ENCODE measurements at regions not wholly inside any gene's neighbourhood (a gene's known extent, or its start where the extent isn't known, plus 50 kb on each side); places are given as distances from the start of the nearest gene placed in this dataset.

- Histone ChIP-seq H3K79me2 (ENCODE audit: control insufficient read depth, insufficient read depth, low read length) (no peaks in the 10 kb centered on the region), H3K4me3 (replicated peaks in 1 of 4; ENCODE audit: control extremely low read depth in 1 of 4, insufficient read depth in 1 of 4, low read depth in 3 of 4, low read length in 4 of 4) (no peak overlapping the region), H3K4me1 (ENCODE audit: control insufficient read depth, extremely low read depth, insufficient read depth, low read length) (peaks cover 5% of the 10 kb centered on the region), H3K9ac (ENCODE audit: insufficient read depth, low read length) (no peak overlapping the region), H4K20me1 (ENCODE audit: control insufficient read depth, extremely low read depth, insufficient read depth, low read length) (no peaks in the 10 kb centered on the region), H3K27ac (ENCODE audit: insufficient read depth, low read length) (peak overlapping the region; percentile 23), H3K36me3 (ENCODE audit: control insufficient read depth, insufficient read depth, low read length) (no peaks in the 10 kb centered on the region), H3K27me3 (ENCODE audit: control insufficient read depth, insufficient read depth, low read length) (no peaks in the 10 kb centered on the region), H3K9me3 (ENCODE audit: control insufficient read depth, insufficient read depth, low read depth, low read length) (no peaks in the 10 kb centered on the region), H2AFZ (ENCODE audit: low read length) (peak overlapping the region; percentile 50), H3K4me2 (ENCODE audit: extremely low read depth, insufficient read depth, low read length) (no peak overlapping the region)
- TF ChIP-seq EZH2 (IDR thresholded peaks at IDR 0.05; ENCODE audit: low read length, missing control alignments), result no peak
- no peak for TF ChIP-seq CTCF (conservative IDR thresholded peaks at IDR 0.05 in 1 of 2, IDR thresholded peaks at IDR 0.05 in 1 of 2; ENCODE audit: low read depth in 1 of 2, low read length in 2 of 2)
- peak; percentile 69 to 80 for DNase-seq (ENCODE audit: low read depth in 2 of 2)
Observed at GRCh38 chr9:13705918-13706317, 426.4 kb upstream of the MPDZ start.

DNA sequence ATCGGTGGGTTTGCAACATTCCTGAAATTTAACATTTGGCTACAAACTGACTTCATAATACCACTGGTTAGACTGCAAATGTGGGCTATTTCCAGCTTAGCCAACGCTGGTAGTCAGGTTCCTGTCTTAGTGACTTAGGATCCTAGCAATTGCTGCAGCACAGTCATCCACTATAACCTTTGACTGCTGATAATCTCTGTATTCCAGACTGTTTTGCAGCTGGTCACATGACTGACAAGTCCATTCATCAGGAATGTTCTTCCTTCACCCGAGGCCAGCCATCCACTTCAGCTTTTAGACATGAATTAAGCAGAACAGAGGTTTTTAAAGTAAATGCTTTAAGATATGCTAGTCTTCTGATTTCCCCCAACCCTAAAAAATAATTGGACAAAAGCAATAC is 425.9 kb upstream of the MPDZ start:
- no peak overlapping the region for H3K4me2 ChIP-seq (ENCODE audit: extremely low read depth, insufficient read depth, low read length)
- no peaks in the 10 kb centered on the region for H3K36me3 ChIP-seq (ENCODE audit: control insufficient read depth, insufficient read depth, low read length)
- peak in 1 of 2 donors; percentile 46 for DNase-seq (ENCODE audit: low read depth in 2 of 2)
- H3K9me3 ChIP-seq (ENCODE audit: control insufficient read depth, insufficient read depth, low read depth, low read length), result no peaks in the 10 kb centered on the region
- H2AFZ ChIP-seq (ENCODE audit: low read length), result no peak overlapping the region
- H3K9ac ChIP-seq (ENCODE audit: insufficient read depth, low read length), result no peak overlapping the region
- no peak overlapping the region for H3K27ac ChIP-seq (ENCODE audit: insufficient read depth, low read length)
- H4K20me1 ChIP-seq (ENCODE audit: control insufficient read depth, extremely low read depth, insufficient read depth, low read length), result no peaks in the 10 kb centered on the region
- no peaks in the 10 kb centered on the region for H3K27me3 ChIP-seq (ENCODE audit: control insufficient read depth, insufficient read depth, low read length)
- no peaks in the 10 kb centered on the region for H3K79me2 ChIP-seq (ENCODE audit: control insufficient read depth, insufficient read depth, low read length)
- peaks cover 5% of the 10 kb centered on the region for H3K4me1 ChIP-seq (ENCODE audit: control insufficient read depth, extremely low read depth, insufficient read depth, low read length)
- TF ChIP-seq EZH2 (IDR thresholded peaks at IDR 0.05; ENCODE audit: low read length, missing control alignments), result no peak
- TF ChIP-seq CTCF (conservative IDR thresholded peaks at IDR 0.05 in 1 of 2, IDR thresholded peaks at IDR 0.05 in 1 of 2; ENCODE audit: low read depth in 1 of 2, low read length in 2 of 2), result no peak
- no peak overlapping the region for H3K4me3 ChIP-seq (replicated peaks in 1 of 4; ENCODE audit: control extremely low read depth in 1 of 4, insufficient read depth in 1 of 4, low read depth in 3 of 4, low read length in 4 of 4)

- Histone ChIP-seq H3K9ac (ENCODE audit: insufficient read depth, low read length) (no peak overlapping the region), H3K4me1 (ENCODE audit: control insufficient read depth, extremely low read depth, insufficient read depth, low read length) (peaks cover 4% of the 10 kb centered on the region), H3K9me3 (ENCODE audit: control insufficient read depth, insufficient read depth, low read depth, low read length) (no peaks in the 10 kb centered on the region), H2AFZ (ENCODE audit: low read length) (no peak overlapping the region), H4K20me1 (ENCODE audit: control insufficient read depth, extremely low read depth, insufficient read depth, low read length) (no peaks in the 10 kb centered on the region), H3K27ac (ENCODE audit: insufficient read depth, low read length) (no peak overlapping the region), H3K4me3 (replicated peaks in 1 of 4; ENCODE audit: control extremely low read depth in 1 of 4, insufficient read depth in 1 of 4, low read depth in 3 of 4, low read length in 4 of 4) (no peak overlapping the region), H3K36me3 (ENCODE audit: control insufficient read depth, insufficient read depth, low read length) (no peaks in the 10 kb centered on the region), H3K79me2 (ENCODE audit: control insufficient read depth, insufficient read depth, low read length) (no peaks in the 10 kb centered on the region), H3K27me3 (ENCODE audit: control insufficient read depth, insufficient read depth, low read length) (no peaks in the 10 kb centered on the region), H3K4me2 (ENCODE audit: extremely low read depth, insufficient read depth, low read length) (no peak overlapping the region)
- DNase-seq (ENCODE audit: low read depth in 2 of 2), result peak; percentile 24 to 36
- TF ChIP-seq CTCF (conservative IDR thresholded peaks at IDR 0.05 in 1 of 2, IDR thresholded peaks at IDR 0.05 in 1 of 2; ENCODE audit: low read depth in 1 of 2, low read length in 2 of 2) (no peak), EZH2 (IDR thresholded peaks at IDR 0.05; ENCODE audit: low read length, missing control alignments) (no peak)
Observed at GRCh38 chr9:13690595-13690994, 411.1 kb upstream of the MPDZ start.
